Pancreas (tissue), 10 donors: ENCODE measurements at regions not wholly inside any gene's neighbourhood (a gene's known extent, or its start where the extent isn't known, plus 50 kb on each side); places are given as distances from the start of the nearest gene placed in this dataset.

ENCODE experiments used
- ATAC-seq, 4 donors: fragments of 200-7000 bp; cut with Tn5 transposase; one replicate each; pipeline versions ENCODE4 v1.8.0 to v1.9.1; 2020; ENCODE audit warnings: mild to moderate bottlenecking in 4 of 4, moderate library complexity in 4 of 4
- DNase-seq, 6 donors: peaks; one replicate each; pipeline ENCODE4 v3.0.0-alpha.2; 2020
- FAIRE-seq: peaks from 2 replicates; lab custom pipeline; 2012; peaks lifted over from hg19 to GRCh38; lab: Jason Lieb, UNC
- H3K27ac ChIP-seq, 4 donors: fragments of 200-600 bp; sonication (generic); 1 replicate in 3 of 4; 2 replicates in 1 of 4; pipeline versions ENCODE4 v1.5.0 to v1.8.0; 2020
- H3K27me3 ChIP-seq, 4 donors: fragments of 200-600 bp; one replicate each; pipeline ENCODE4 v1.8.0; 2021
- H3K36me3 ChIP-seq, 3 donors: fragments of 200-600 bp; sonication (generic) in 1 of 3; one replicate each; pipeline versions ENCODE4 v1.5.0 to v1.8.0; 2020 to 2021
- H3K4me1 ChIP-seq, 3 donors: fragments of 200-600 bp; one replicate each; pipeline ENCODE4 v1.8.0; 2021
- H3K4me3 ChIP-seq, 4 donors: fragments of 200-600 bp; sonication (generic) in 2 of 4; one replicate each; pipeline versions ENCODE4 v1.5.0 to v1.8.0; 2020 to 2021
- H3K9me3 ChIP-seq, 4 donors: fragments of 200-600 bp; one replicate each; pipeline ENCODE4 v1.8.0; 2021
- CTCF ChIP-seq, 4 donors: fragments of 200-600 bp; sonication (generic) in 3 of 4; IDR thresholded peaks; one replicate each; pipeline versions ENCODE4 v1.5.0 to v1.8.0; 2021; ENCODE audit warnings: antibody characterized with exemption in 4 of 4
- WGBS, 2 donors: extraction: QIAGEN DNeasy Blood & Tissue Kit; methylation state at CpG; one replicate each; pipeline ENCODE4 v1.1.7; 2013; 5-methylcytosine and 5-hydroxymethylcytosine counted together
- intact Hi-C, 3 donors: fragments of 100-400 bp; cut with DNase I; formaldehyde crosslinking; loops; one replicate each; pipeline versions ENCODE4 v1.11.1 to v1.14.2; 2022
- donor health status: healthy with polysubstance abuse.
- donor health status: DM: no; HTN: no; CAD: no; lungs with moderate emphysema.
- donor health status: DM: no; HTN: no; CAD: no.
- donor health status: control.
- donor health status: control.
- donor health status: Bipolar disorder and iron deficiency.
- donor health status: DM: yes; HTN: yes; CAD: no.
- donor health status: DM: no; HTN: no; CAD: no.
- donor health status: DM: no; HTN: no; CAD: no.
- donor health status: DM: yes; HTN: yes; CAD: no.

DNA sequence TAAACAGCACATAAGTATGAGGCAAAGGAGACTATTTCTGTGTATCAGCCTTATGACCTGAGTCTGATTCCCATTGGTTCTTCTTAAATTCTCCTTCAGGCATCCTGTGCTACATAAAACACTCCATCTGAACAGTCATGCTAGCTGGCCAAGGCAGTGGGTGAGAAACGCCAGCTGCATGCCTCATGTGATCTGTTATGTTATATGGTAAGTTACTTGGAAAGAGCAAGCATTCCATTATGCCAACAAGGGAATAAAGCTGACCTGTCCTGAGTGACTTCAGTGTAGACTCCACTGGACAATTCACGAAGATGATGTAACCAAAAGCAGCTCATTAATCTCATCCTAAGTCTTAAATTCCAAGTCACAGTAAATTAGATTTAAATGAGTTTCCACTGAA, 216.5 kb upstream of the FN1 start:
- Histone ChIP-seq H3K4me3 (no peak overlapping the region), H3K27ac (no peak overlapping the region), H3K36me3 (no peaks in the 10 kb centered on the region), H3K27me3 (no peaks in the 10 kb centered on the region), H3K9me3 (no peaks in the 10 kb centered on the region), H3K4me1 (no peaks in the 10 kb centered on the region)
- intact Hi-C loops, result no loop called here
- 38 to 76% methylated on average over 2 of the region's 2 CpGs for WGBS, 2 donors
- no peak for TF ChIP-seq CTCF (IDR thresholded peaks at IDR 0.05)
- ATAC-seq (no peak), FAIRE-seq (peak; percentile 34), DNase-seq (no peak)

DNA sequence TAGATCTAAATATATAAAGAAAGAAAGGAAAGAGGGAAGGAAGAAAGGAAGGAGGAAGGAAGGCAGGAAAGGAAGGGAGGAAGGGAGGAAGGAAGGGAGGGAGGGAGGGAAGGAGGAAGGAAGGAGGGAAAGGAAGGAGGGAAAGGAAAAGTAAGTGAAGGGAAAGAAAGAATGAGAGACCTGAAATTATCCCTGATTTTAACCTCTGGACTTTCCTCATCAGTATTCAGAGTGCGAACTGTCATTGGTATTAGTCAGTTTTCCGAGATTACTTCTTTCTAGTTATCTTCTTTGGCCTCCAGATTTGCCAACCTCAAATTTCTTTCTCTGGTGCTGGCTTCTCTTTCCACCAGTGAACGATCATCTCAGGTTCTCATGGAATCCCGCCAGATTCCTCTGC, 215.5 kb upstream of the FN1 start:
- H3K36me3 ChIP-seq, result no peaks in the 10 kb centered on the region
- H3K9me3 ChIP-seq, result no peaks in the 10 kb centered on the region
- intact Hi-C loops, result no loop called here
- H3K27me3 ChIP-seq, result no peaks in the 10 kb centered on the region
- WGBS, 2 donors, result 70 to 75% methylated on average over 4 of the region's 4 CpGs
- no peak for FAIRE-seq
- H3K4me3 ChIP-seq, result no peak overlapping the region
- TF ChIP-seq CTCF (IDR thresholded peaks at IDR 0.05), result no peak
- H3K27ac ChIP-seq, result no peak overlapping the region
- no peak for ATAC-seq
- H3K4me1 ChIP-seq, result no peaks in the 10 kb centered on the region
- no peak for DNase-seq

DNA sequence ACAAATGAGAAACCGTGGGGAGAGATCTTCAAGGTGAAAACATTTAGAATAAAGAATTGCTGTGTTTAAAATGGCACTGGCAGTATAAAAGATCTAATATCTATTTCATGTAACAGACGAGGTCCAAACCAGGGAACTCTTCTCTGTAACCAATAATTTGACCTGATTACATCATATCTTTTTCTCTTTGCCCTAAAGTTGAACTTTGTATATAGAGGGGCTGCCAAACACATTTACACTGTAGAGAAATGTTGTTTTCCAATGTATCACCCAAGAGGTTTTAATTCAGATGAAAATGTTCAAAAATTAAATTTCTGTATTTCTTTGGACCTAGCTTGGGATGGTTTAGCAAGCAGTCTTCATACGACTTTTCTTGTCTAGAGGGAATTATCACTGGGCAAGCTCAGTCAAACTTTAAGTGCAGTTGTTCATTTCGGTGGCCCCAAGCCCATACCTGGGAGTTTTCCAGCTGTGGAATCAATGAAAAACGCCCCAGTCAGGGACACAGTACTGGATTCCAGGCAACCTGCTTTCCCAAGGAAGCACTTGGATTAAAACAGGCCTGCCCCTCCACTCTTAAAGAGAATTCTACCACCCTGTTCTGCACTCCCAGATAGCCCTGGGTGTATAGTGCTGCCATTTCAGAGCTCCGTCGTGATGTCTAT, 208.5 kb upstream of the FN1 start:
- no peak for DNase-seq
- Histone ChIP-seq H3K27ac (no peak overlapping the region), H3K36me3 (no peaks in the 10 kb centered on the region), H3K9me3 (no peaks in the 10 kb centered on the region), H3K4me3 (no peak overlapping the region), H3K27me3 (no peaks in the 10 kb centered on the region), H3K4me1 (no peaks in the 10 kb centered on the region)
- intact Hi-C loops, result no loop called here
- WGBS, 2 donors, result 61 to 68% methylated on average over 7 of the region's 7 CpGs
- TF ChIP-seq CTCF (IDR thresholded peaks at IDR 0.05), result no peak
- no peak for FAIRE-seq
- ATAC-seq, result no peak

DNA sequence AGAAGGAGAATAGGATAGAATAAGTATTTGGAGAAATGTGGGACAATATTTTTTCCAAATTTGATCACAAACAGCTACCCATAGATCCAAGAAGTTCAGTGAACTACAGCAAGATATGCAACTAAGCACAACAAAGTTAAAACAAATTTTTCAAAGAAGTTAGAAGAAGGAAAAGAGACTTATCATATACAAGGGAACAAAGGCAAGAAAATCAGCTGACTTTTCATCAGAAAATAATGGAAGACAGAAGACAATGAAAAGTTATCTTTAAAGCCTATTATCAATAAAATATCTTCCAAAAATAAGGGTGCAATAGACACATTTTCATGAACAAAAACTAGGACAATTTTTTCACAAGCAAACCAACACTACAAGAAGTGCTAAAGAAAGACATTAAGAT, 202.8 kb upstream of the FN1 start:
- no peak for TF ChIP-seq CTCF (IDR thresholded peaks at IDR 0.05)
- no peak overlapping the region for H3K27ac ChIP-seq
- no peaks in the 10 kb centered on the region for H3K27me3 ChIP-seq
- H3K9me3 ChIP-seq, result no peaks in the 10 kb centered on the region
- H3K4me3 ChIP-seq, result no peak overlapping the region
- H3K4me1 ChIP-seq, result no peaks in the 10 kb centered on the region
- no peaks in the 10 kb centered on the region for H3K36me3 ChIP-seq
- no peak for DNase-seq
- no peak for FAIRE-seq
- intact Hi-C loops, result no loop called here
- no peak for ATAC-seq

DNA sequence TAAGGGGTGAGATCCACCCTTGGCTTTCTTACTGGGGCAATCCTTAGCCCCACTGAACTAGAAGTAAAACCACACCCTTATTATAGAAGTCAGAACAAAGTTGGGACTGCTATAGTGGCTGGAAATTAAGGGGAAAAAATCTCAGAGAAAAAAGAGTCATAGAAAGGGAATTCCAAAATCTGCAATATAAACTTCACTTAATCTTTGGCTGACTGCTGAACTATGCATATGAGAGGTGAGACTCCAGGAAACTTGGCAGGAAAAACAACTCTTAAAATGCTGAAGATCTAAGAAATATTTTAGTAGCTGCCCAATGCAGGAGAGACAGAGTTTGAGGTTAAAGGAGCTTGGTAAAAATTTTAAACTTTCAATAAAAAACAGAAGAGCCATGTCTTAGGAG, 201.8 kb upstream of the FN1 start:
- H3K27ac ChIP-seq, result no peak overlapping the region
- no peaks in the 10 kb centered on the region for H3K4me1 ChIP-seq
- H3K36me3 ChIP-seq, result no peaks in the 10 kb centered on the region
- intact Hi-C loops, result no loop called here
- H3K9me3 ChIP-seq, result no peaks in the 10 kb centered on the region
- FAIRE-seq (no peak), ATAC-seq (no peak), DNase-seq (no peak)
- H3K4me3 ChIP-seq, result no peak overlapping the region
- H3K27me3 ChIP-seq, result no peaks in the 10 kb centered on the region
- no peak for TF ChIP-seq CTCF (IDR thresholded peaks at IDR 0.05)
